SK-N-SH treated with all-trans-retinoic acid at 6 μM for 48 hours (cell line): ENCODE measurements at regions not wholly inside any gene's neighbourhood (a gene's known extent, or its start where the extent isn't known, plus 50 kb on each side); places are given as distances from the start of the nearest gene placed in this dataset.

Experiments used
- ARNTL ChIP-seq: fragments of 450-650 bp; formaldehyde crosslinking; IDR thresholded peaks from 2 replicates; pipeline ENCODE4 v1.5.0; 2020; ENCODE audit warnings: low read depth, mild to moderate bottlenecking, moderate library complexity, borderline replicate concordance
- CSDC2 ChIP-seq: fragments of 250-450 bp; sonication (Bioruptor Pico); IDR thresholded peaks from 2 replicates; pipeline ENCODE4 v1.5.0; 2020; ENCODE audit warnings: mild to moderate bottlenecking, moderate library complexity
- CSRNP3 ChIP-seq: fragments of 250-450 bp; sonication (Bioruptor Pico); IDR thresholded peaks from 2 replicates; pipeline ENCODE4 v1.5.1; 2021; ENCODE audit warnings: mild to moderate bottlenecking, moderate library complexity
- GLIS3 ChIP-seq: fragments of 250-450 bp; sonication (Bioruptor Pico); IDR thresholded peaks from 2 replicates; pipeline ENCODE4 v1.5.0; 2020; ENCODE audit warnings: mild to moderate bottlenecking, moderate library complexity
- POU6F1 ChIP-seq: fragments of 250-450 bp; sonication (Bioruptor Pico); IDR thresholded peaks from 2 replicates; pipeline ENCODE4 v1.8.0; 2021; ENCODE audit warnings: low read depth, mild to moderate bottlenecking, moderate library complexity, borderline replicate concordance
- PPARA ChIP-seq: fragments of 250-450 bp; sonication (Bioruptor Pico); IDR thresholded peaks from 2 replicates; pipeline ENCODE4 v1.5.0; 2020; ENCODE audit warnings: mild to moderate bottlenecking, borderline replicate concordance
- RARB ChIP-seq: fragments of 250-450 bp; sonication (Bioruptor Pico); IDR thresholded peaks from 2 replicates; pipeline ENCODE4 v1.8.0; 2021; ENCODE audit warnings: mild to moderate bottlenecking, moderate library complexity
- TCF4 ChIP-seq: fragments of 250-450 bp; sonication (Bioruptor Pico); IDR thresholded peaks from 2 replicates; pipeline ENCODE4 v1.8.0; 2021; ENCODE audit warnings: mild to moderate bottlenecking, moderate library complexity, borderline replicate concordance
- ZC3H10 ChIP-seq: fragments of 250-450 bp; sonication (Bioruptor Pico); IDR thresholded peaks from 2 replicates; pipeline ENCODE4 v1.5.1; 2021; ENCODE audit warnings: mild to moderate bottlenecking, moderate library complexity
- ZFP3 ChIP-seq: fragments of 250-450 bp; sonication (Bioruptor Pico); IDR thresholded peaks from 2 replicates; pipeline ENCODE4 v1.5.0; 2020; ENCODE audit warnings: mild to moderate bottlenecking, moderate library complexity
- ZFP30 ChIP-seq: fragments of 450-650 bp; formaldehyde crosslinking; IDR thresholded peaks from 2 replicates; pipeline ENCODE4 v1.5.0; 2022; ENCODE audit warnings: mild to moderate bottlenecking, moderate library complexity
- ZNF70 ChIP-seq: fragments of 450-650 bp; formaldehyde crosslinking; IDR thresholded peaks from 2 replicates; pipeline ENCODE4 v1.5.0; 2020; ENCODE audit warnings: mild to moderate bottlenecking, moderate library complexity
- TF ChIP-seq, protein P1 (sequence below): fragments of 250-450 bp; sonication (Bioruptor Pico); IDR thresholded peaks from 2 replicates; pipeline ENCODE4 v1.5.0; 2020; ENCODE audit warnings: mild to moderate bottlenecking, moderate library complexity
- TF ChIP-seq, protein P2 (sequence below): fragments of 250-450 bp; sonication (Bioruptor Pico); IDR thresholded peaks from 2 replicates; pipeline ENCODE4 v1.8.0; 2020; ENCODE audit warnings: mild to moderate bottlenecking, moderate library complexity, borderline replicate concordance

DNA sequence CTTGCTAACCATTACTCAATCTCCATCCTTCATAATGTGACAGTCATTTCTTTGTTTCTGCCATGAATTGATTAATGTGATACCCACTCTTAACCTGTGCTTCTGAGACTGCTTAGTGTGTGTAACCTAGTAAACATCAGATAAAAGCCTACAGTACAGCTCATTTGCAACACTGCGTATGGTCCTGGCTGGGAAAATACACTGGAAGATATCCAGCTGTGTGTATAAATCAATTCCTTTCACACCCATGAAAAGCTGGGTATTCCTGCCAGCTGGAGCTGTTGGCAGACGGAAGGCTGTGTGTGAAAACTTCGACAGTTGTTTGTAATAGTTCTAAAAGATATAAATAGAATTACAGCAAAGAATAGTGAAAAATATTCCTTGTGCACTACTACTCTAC is 509.2 kb downstream of the FRK start:
- TF ChIP-seq CSDC2 (CRISPR knock-in tag) (no peak), TCF4 (CRISPR knock-in tag) (no peak), RARB (CRISPR knock-in tag) (no peak), ARNTL (no peak), ZFP30 (CRISPR knock-in tag) (no peak), GLIS3 (CRISPR knock-in tag) (no peak), ZFP3 (CRISPR knock-in tag) (no peak), PPARA (CRISPR knock-in tag) (no peak), CSRNP3 (CRISPR knock-in tag) (no peak), POU6F1 (CRISPR knock-in tag) (no peak), ZNF70 (CRISPR knock-in tag) (no peak), ZC3H10 (no peak)
- TF ChIP-seq, protein P1, sequence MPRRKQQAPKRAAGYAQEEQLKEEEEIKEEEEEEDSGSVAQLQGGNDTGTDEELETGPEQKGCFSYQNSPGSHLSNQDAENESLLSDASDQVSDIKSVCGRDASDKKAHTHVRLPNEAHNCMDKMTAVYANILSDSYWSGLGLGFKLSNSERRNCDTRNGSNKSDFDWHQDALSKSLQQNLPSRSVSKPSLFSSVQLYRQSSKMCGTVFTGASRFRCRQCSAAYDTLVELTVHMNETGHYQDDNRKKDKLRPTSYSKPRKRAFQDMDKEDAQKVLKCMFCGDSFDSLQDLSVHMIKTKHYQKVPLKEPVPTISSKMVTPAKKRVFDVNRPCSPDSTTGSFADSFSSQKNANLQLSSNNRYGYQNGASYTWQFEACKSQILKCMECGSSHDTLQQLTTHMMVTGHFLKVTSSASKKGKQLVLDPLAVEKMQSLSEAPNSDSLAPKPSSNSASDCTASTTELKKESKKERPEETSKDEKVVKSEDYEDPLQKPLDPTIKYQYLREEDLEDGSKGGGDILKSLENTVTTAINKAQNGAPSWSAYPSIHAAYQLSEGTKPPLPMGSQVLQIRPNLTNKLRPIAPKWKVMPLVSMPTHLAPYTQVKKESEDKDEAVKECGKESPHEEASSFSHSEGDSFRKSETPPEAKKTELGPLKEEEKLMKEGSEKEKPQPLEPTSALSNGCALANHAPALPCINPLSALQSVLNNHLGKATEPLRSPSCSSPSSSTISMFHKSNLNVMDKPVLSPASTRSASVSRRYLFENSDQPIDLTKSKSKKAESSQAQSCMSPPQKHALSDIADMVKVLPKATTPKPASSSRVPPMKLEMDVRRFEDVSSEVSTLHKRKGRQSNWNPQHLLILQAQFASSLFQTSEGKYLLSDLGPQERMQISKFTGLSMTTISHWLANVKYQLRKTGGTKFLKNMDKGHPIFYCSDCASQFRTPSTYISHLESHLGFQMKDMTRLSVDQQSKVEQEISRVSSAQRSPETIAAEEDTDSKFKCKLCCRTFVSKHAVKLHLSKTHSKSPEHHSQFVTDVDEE (CRISPR knock-in tag): no peak
- TF ChIP-seq, protein P2, sequence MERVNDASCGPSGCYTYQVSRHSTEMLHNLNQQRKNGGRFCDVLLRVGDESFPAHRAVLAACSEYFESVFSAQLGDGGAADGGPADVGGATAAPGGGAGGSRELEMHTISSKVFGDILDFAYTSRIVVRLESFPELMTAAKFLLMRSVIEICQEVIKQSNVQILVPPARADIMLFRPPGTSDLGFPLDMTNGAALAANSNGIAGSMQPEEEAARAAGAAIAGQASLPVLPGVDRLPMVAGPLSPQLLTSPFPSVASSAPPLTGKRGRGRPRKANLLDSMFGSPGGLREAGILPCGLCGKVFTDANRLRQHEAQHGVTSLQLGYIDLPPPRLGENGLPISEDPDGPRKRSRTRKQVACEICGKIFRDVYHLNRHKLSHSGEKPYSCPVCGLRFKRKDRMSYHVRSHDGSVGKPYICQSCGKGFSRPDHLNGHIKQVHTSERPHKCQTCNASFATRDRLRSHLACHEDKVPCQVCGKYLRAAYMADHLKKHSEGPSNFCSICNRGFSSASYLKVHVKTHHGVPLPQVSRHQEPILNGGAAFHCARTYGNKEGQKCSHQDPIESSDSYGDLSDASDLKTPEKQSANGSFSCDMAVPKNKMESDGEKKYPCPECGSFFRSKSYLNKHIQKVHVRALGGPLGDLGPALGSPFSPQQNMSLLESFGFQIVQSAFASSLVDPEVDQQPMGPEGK (CRISPR knock-in tag): no peak
